ENCODE measurements at regions not wholly inside any gene's neighbourhood (a gene's known extent, or its start where the extent isn't known, plus 50 kb on each side); places are given as distances from the start of the nearest gene placed in this dataset.
"Not testable (repeated sequence)": the region's sequence is repeated elsewhere in the genome, so short reads cannot be mapped to it uniquely, and the experiment has no call there.

DNA sequence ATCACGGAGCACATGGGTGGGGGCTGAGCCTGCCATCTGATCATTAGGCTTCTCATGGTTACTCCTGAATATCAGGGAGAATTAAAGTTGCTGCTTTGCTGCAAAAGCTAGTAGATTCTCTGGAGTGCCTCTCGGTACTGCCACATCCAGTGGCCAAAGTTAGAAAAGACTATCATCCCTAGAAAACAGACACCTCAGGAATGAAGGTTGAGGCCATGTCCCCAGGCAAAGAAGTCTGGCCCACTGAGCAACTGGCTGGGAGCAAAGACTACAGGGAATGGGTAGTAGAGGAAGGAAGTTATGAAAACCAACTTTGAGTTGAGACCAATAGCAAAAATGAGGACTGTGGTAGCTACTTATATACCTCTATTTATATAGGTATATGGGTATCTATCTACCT is 258.7 kb downstream of the EFCAB11 start:
- H3K27ac ChIP-seq (ENCODE audit: low read length): no peak overlapping the region
- H3K27me3 ChIP-seq (ENCODE audit: insufficient read depth, low read depth, low read length): no peaks in the 10 kb centered on the region
- no peak overlapping the region for H3K9ac ChIP-seq (ENCODE audit: low read length)
- no peaks in the 10 kb centered on the region for H3K79me2 ChIP-seq (replicated peaks; ENCODE audit: insufficient read depth, low read length)
- no peaks in the 10 kb centered on the region for H4K20me1 ChIP-seq (ENCODE audit: insufficient read depth)
- H3K4me3 ChIP-seq (ENCODE audit: low read length): no peak overlapping the region
- TF ChIP-seq EZH2 (IDR thresholded peaks at IDR 0.05; ENCODE audit: borderline replicate concordance, insufficient read depth, low read length, poor library complexity, severe bottlenecking) (no peak), SMC3 (conservative IDR thresholded peaks at IDR 0.05; ENCODE audit: poor library complexity) (no peak), MXI1 (conservative IDR thresholded peaks at IDR 0.05; ENCODE audit: poor library complexity, severe bottlenecking) (no peak), POLR2AphosphoS5 (IDR thresholded peaks at IDR 0.05) (no peak), EP300 (conservative IDR thresholded peaks at IDR 0.05; ENCODE audit: poor library complexity, severe bottlenecking) (no peak)
- no peak overlapping the region for H3K4me2 ChIP-seq (ENCODE audit: low read length)
- H3K9me3 ChIP-seq (ENCODE audit: low read length): no peaks in the 10 kb centered on the region
- no peak overlapping the region for H2AFZ ChIP-seq (ENCODE audit: low read depth, low read length)
- no peaks in the 10 kb centered on the region for H3K9me2 ChIP-seq (ENCODE audit: insufficient read depth, low read length)
- no peaks in the 10 kb centered on the region for H3F3A ChIP-seq (ENCODE audit: insufficient read depth, low read length, poor library complexity, severe bottlenecking)
- H3K36me3 ChIP-seq (ENCODE audit: insufficient read depth, low read length): no peaks in the 10 kb centered on the region

DNA sequence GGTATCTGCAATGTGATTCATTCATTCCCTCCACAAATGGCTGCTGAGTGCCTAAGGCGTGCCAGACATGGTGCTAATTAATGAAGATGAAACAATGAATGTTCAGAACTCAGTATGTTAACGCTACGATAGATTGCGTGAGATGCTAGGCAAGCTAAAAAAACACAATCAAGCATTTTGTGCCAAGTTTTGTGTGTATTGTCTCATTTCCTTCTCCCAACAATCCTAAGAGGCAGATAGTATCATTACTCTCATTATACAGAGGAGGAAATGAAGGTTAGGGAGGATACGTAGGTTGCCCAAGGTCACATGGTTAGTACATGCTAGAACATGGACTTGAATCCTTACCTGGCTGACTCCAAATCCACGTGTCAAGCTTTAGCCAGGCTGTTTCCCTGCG is 264.4 kb downstream of the EFCAB11 start:
- H3K9ac ChIP-seq (ENCODE audit: low read length): no peak overlapping the region
- H3K27ac ChIP-seq (ENCODE audit: low read length): no peak overlapping the region
- no peak overlapping the region for H2AFZ ChIP-seq (ENCODE audit: low read depth, low read length)
- no peaks in the 10 kb centered on the region for H3K9me2 ChIP-seq (ENCODE audit: insufficient read depth, low read length)
- H4K20me1 ChIP-seq (ENCODE audit: insufficient read depth): no peaks in the 10 kb centered on the region
- no peaks in the 10 kb centered on the region for H3K36me3 ChIP-seq (ENCODE audit: insufficient read depth, low read length)
- H3K27me3 ChIP-seq (ENCODE audit: insufficient read depth, low read depth, low read length): no peaks in the 10 kb centered on the region
- no peaks in the 10 kb centered on the region for H3K9me3 ChIP-seq (ENCODE audit: low read length)
- no peaks in the 10 kb centered on the region for H3F3A ChIP-seq (ENCODE audit: insufficient read depth, low read length, poor library complexity, severe bottlenecking)
- no peaks in the 10 kb centered on the region for H3K79me2 ChIP-seq (replicated peaks; ENCODE audit: insufficient read depth, low read length)
- H3K4me2 ChIP-seq (ENCODE audit: low read length): no peak overlapping the region
- TF ChIP-seq POLR2AphosphoS5 (IDR thresholded peaks at IDR 0.05) (no peak), EP300 (conservative IDR thresholded peaks at IDR 0.05; ENCODE audit: poor library complexity, severe bottlenecking) (no peak), SMC3 (conservative IDR thresholded peaks at IDR 0.05; ENCODE audit: poor library complexity) (no peak), EZH2 (IDR thresholded peaks at IDR 0.05; ENCODE audit: borderline replicate concordance, insufficient read depth, low read length, poor library complexity, severe bottlenecking) (no peak), MXI1 (conservative IDR thresholded peaks at IDR 0.05; ENCODE audit: poor library complexity, severe bottlenecking) (no peak), RAD21 (conservative IDR thresholded peaks at IDR 0.05) (no peak), TAF1 (IDR thresholded peaks at IDR 0.05; ENCODE audit: low read depth) (no peak)
- TF ChIP-seq, protein P1, sequence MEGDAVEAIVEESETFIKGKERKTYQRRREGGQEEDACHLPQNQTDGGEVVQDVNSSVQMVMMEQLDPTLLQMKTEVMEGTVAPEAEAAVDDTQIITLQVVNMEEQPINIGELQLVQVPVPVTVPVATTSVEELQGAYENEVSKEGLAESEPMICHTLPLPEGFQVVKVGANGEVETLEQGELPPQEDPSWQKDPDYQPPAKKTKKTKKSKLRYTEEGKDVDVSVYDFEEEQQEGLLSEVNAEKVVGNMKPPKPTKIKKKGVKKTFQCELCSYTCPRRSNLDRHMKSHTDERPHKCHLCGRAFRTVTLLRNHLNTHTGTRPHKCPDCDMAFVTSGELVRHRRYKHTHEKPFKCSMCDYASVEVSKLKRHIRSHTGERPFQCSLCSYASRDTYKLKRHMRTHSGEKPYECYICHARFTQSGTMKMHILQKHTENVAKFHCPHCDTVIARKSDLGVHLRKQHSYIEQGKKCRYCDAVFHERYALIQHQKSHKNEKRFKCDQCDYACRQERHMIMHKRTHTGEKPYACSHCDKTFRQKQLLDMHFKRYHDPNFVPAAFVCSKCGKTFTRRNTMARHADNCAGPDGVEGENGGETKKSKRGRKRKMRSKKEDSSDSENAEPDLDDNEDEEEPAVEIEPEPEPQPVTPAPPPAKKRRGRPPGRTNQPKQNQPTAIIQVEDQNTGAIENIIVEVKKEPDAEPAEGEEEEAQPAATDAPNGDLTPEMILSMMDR (IDR thresholded peaks at IDR 0.05; ENCODE audit: poor library complexity, severe bottlenecking): no peak
- TF ChIP-seq, protein P2, sequence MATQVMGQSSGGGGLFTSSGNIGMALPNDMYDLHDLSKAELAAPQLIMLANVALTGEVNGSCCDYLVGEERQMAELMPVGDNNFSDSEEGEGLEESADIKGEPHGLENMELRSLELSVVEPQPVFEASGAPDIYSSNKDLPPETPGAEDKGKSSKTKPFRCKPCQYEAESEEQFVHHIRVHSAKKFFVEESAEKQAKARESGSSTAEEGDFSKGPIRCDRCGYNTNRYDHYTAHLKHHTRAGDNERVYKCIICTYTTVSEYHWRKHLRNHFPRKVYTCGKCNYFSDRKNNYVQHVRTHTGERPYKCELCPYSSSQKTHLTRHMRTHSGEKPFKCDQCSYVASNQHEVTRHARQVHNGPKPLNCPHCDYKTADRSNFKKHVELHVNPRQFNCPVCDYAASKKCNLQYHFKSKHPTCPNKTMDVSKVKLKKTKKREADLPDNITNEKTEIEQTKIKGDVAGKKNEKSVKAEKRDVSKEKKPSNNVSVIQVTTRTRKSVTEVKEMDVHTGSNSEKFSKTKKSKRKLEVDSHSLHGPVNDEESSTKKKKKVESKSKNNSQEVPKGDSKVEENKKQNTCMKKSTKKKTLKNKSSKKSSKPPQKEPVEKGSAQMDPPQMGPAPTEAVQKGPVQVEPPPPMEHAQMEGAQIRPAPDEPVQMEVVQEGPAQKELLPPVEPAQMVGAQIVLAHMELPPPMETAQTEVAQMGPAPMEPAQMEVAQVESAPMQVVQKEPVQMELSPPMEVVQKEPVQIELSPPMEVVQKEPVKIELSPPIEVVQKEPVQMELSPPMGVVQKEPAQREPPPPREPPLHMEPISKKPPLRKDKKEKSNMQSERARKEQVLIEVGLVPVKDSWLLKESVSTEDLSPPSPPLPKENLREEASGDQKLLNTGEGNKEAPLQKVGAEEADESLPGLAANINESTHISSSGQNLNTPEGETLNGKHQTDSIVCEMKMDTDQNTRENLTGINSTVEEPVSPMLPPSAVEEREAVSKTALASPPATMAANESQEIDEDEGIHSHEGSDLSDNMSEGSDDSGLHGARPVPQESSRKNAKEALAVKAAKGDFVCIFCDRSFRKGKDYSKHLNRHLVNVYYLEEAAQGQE (IDR thresholded peaks at IDR 0.05; ENCODE audit: borderline replicate concordance): no peak
- H3K4me3 ChIP-seq (ENCODE audit: low read length): no peak overlapping the region

DNA sequence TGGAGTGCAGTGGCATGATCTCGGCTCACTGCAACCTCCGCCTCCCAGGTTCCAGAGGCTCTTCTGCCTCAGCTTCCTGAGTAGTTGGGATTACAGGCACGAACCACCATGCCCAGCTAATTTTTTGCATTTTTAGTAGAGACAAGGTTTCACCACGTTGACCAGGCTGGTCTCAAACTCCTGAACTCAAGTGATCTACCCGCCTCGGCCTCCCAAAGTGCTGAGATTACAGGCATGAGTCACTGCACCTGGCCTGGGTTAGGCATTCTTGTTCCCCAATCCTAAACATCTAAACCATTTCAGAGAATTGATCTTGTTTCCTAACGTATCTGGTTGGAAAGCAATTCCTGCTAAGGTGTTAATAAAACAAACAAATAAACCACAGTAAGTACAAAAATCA is 264.8 kb downstream of the EFCAB11 start:
- not testable (repeated sequence) for H3K9ac ChIP-seq (ENCODE audit: low read length); H3K79me2 ChIP-seq (replicated peaks; ENCODE audit: insufficient read depth, low read length); H3K9me2 ChIP-seq (ENCODE audit: insufficient read depth, low read length); H3F3A ChIP-seq (ENCODE audit: insufficient read depth, low read length, poor library complexity, severe bottlenecking); H3K27ac ChIP-seq (ENCODE audit: low read length); H3K4me3 ChIP-seq (ENCODE audit: low read length); H3K4me2 ChIP-seq (ENCODE audit: low read length); H4K20me1 ChIP-seq (ENCODE audit: insufficient read depth); H3K27me3 ChIP-seq (ENCODE audit: insufficient read depth, low read depth, low read length); H2AFZ ChIP-seq (ENCODE audit: low read depth, low read length); H3K36me3 ChIP-seq (ENCODE audit: insufficient read depth, low read length); H3K9me3 ChIP-seq (ENCODE audit: low read length)

Data from neural cell (in vitro differentiated cells).